ENCODE measurements at regions not wholly inside any gene's neighbourhood (a gene's known extent, or its start where the extent isn't known, plus 50 kb on each side); places are given as distances from the start of the nearest gene placed in this dataset.

- TF ChIP-seq CTCF (IDR thresholded peaks at IDR 0.05; ENCODE audit: poor library complexity) (no peak), EZH2phosphoT487 (IDR thresholded peaks at IDR 0.05; ENCODE audit: low read depth, severe bottlenecking, unreplicated experiment) (no peak), EZH2 (IDR thresholded peaks at IDR 0.05; ENCODE audit: borderline replicate concordance) (no peak)
Measured at GRCh38 chr2:5898667-5899066, 206.5 kb downstream of the SOX11 start.

Data from hepatocyte (in vitro differentiated cells).